ENCODE measurements at regions not wholly inside any gene's neighbourhood (a gene's known extent, or its start where the extent isn't known, plus 50 kb on each side); places are given as distances from the start of the nearest gene placed in this dataset.

DNA sequence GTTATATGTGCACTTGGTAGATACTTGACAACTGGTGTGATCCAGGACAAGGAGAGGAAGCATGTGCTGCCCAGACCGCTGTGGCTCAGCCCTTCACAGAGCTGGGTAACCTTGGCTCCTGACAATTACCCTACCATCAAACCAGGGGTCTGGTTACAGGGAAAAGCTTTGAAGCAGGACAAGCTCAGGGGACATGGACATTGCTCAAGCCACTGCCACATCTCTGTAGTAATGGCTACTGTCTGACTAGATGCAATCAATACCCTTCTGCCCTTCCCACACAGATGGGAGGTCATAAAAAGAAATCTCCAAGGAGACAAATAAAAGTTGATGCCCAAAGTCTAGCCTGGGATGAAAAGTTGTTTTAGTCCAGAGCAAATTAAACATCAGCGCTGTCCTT is 577.4 kb downstream of the MED13L start:
- no peak overlapping the region for H3K27ac Mint-ChIP-seq
- H3K36me3 Mint-ChIP-seq (ENCODE audit: low read depth), result no peaks in the 10 kb centered on the region
- no peak overlapping the region for H3K4me3 Mint-ChIP-seq (ENCODE audit: low read depth)
- H3K27me3 Mint-ChIP-seq (ENCODE audit: low read depth), result no peaks in the 10 kb centered on the region
- no peaks in the 10 kb centered on the region for H3K4me1 Mint-ChIP-seq (ENCODE audit: low read depth)
- no peak for DNase-seq (ENCODE audit: low spot score)
- peaks cover 7% of the 10 kb centered on the region for H3K9me3 Mint-ChIP-seq
- intact Hi-C loops (cut with micrococcal nuclease), result no loop called here

GRCh38 chr12:115698257-115698656 is 579.2 kb downstream of the MED13L start:
- Mint-ChIP-seq H3K4me3 (ENCODE audit: low read depth) (no peak overlapping the region), H3K9me3 (peaks cover 7% of the 10 kb centered on the region), H3K27ac (no peak overlapping the region), H3K27me3 (ENCODE audit: low read depth) (no peaks in the 10 kb centered on the region), H3K36me3 (ENCODE audit: low read depth) (no peaks in the 10 kb centered on the region), H3K4me1 (ENCODE audit: low read depth) (no peaks in the 10 kb centered on the region)
- DNase-seq (ENCODE audit: low spot score), result no peak
- intact Hi-C loops (cut with micrococcal nuclease), result no loop called here

GRCh38 chr12:115697340-115697739 is 580.2 kb downstream of the MED13L start:
- no peaks in the 10 kb centered on the region for H3K4me1 Mint-ChIP-seq (ENCODE audit: low read depth)
- peaks cover 7% of the 10 kb centered on the region for H3K9me3 Mint-ChIP-seq
- intact Hi-C loops (cut with micrococcal nuclease), result no loop called here
- no peaks in the 10 kb centered on the region for H3K36me3 Mint-ChIP-seq (ENCODE audit: low read depth)
- DNase-seq (ENCODE audit: low spot score), result no peak
- H3K27me3 Mint-ChIP-seq (ENCODE audit: low read depth), result no peaks in the 10 kb centered on the region
- H3K4me3 Mint-ChIP-seq (ENCODE audit: low read depth), result no peak overlapping the region
- no peak overlapping the region for H3K27ac Mint-ChIP-seq

GRCh38 chr12:115694564-115694963 is 582.9 kb downstream of the MED13L start:
- H3K36me3 Mint-ChIP-seq (ENCODE audit: low read depth), result no peaks in the 10 kb centered on the region
- H3K27ac Mint-ChIP-seq, result no peak overlapping the region
- H3K4me1 Mint-ChIP-seq (ENCODE audit: low read depth), result no peaks in the 10 kb centered on the region
- no peaks in the 10 kb centered on the region for H3K9me3 Mint-ChIP-seq
- intact Hi-C loops (cut with micrococcal nuclease), result no loop called here
- no peak for DNase-seq (ENCODE audit: low spot score)
- H3K27me3 Mint-ChIP-seq (ENCODE audit: low read depth), result no peaks in the 10 kb centered on the region
- no peak overlapping the region for H3K4me3 Mint-ChIP-seq (ENCODE audit: low read depth)

- H3K4me1 Mint-ChIP-seq (ENCODE audit: low read depth), result no peaks in the 10 kb centered on the region
- H3K9me3 Mint-ChIP-seq, result no peaks in the 10 kb centered on the region
- no peaks in the 10 kb centered on the region for H3K27me3 Mint-ChIP-seq (ENCODE audit: low read depth)
- H3K36me3 Mint-ChIP-seq (ENCODE audit: low read depth), result no peaks in the 10 kb centered on the region
- DNase-seq (ENCODE audit: low spot score), result no peak
- H3K4me3 Mint-ChIP-seq (ENCODE audit: low read depth), result no peak overlapping the region
- intact Hi-C loops (cut with micrococcal nuclease), result no loop called here
- H3K27ac Mint-ChIP-seq, result no peak overlapping the region
These were observed 583.5 kb downstream of the MED13L start for GRCh38 chr12:115693970-115694369.

DNA sequence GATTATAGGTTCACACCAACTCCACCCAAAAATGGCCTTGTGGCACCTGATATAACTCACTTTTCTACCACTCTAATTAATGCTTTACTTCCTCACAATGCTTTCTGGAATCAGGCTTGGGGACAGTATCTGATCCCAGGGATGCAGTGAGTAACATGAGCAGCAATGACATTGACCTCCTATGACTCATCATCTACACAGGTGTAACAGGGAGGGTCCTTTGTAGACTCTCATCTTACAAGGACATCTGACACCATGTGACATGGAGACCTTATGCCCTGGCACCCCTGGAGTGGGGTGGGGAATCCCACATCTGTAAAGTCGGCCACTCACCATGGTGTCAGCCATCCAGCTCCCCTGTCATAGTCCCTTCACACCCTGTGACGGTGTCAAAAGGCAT is 586.4 kb downstream of the MED13L start:
- H3K4me3 Mint-ChIP-seq (ENCODE audit: low read depth), result no peak overlapping the region
- no peaks in the 10 kb centered on the region for H3K36me3 Mint-ChIP-seq (ENCODE audit: low read depth)
- intact Hi-C loops (cut with micrococcal nuclease), result no loop called here
- H3K27ac Mint-ChIP-seq, result no peak overlapping the region
- H3K9me3 Mint-ChIP-seq, result no peaks in the 10 kb centered on the region
- no peaks in the 10 kb centered on the region for H3K27me3 Mint-ChIP-seq (ENCODE audit: low read depth)
- no peaks in the 10 kb centered on the region for H3K4me1 Mint-ChIP-seq (ENCODE audit: low read depth)
- no peak for DNase-seq (ENCODE audit: low spot score)

GRCh38 chr12:115687094-115687493 is 590.4 kb downstream of the MED13L start:
- Mint-ChIP-seq H3K4me3 (ENCODE audit: low read depth) (no peak overlapping the region), H3K4me1 (ENCODE audit: low read depth) (no peaks in the 10 kb centered on the region), H3K9me3 (no peaks in the 10 kb centered on the region), H3K27ac (no peak overlapping the region), H3K27me3 (ENCODE audit: low read depth) (no peaks in the 10 kb centered on the region), H3K36me3 (ENCODE audit: low read depth) (no peaks in the 10 kb centered on the region)
- intact Hi-C loops (cut with micrococcal nuclease), result no loop called here
- DNase-seq (ENCODE audit: low spot score), result no peak

DNA sequence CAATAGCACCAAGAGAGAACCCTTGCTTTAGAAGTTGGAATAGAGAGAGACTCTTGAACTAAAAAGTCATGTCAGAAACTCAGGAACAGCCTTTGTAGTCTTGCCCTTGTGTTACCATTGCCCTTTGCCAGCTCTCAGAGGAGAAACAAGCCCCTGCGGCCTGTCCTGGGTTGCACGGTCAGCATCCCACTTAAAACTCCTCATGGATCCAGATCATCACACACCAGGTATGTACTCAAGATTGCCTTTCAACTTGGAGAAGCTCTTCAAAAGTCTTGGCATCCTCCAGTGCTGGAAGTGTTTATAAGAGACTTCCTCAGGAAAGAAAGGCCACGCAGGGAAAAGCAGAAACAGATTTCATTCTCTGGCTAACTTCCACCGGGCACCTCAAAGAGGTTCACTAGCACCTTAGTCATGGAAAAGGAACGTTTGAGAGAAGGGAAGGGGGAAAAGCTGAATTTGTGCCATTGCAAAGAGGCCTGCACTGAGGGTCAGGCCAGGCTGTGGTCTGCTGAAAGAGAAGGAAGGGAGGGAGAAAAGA is 594.2 kb downstream of the MED13L start:
- Mint-ChIP-seq H3K4me1 (ENCODE audit: low read depth) (no peaks in the 10 kb centered on the region), H3K4me3 (ENCODE audit: low read depth) (no peak overlapping the region), H3K27ac (no peak overlapping the region), H3K9me3 (no peaks in the 10 kb centered on the region), H3K27me3 (ENCODE audit: low read depth) (no peaks in the 10 kb centered on the region), H3K36me3 (ENCODE audit: low read depth) (no peaks in the 10 kb centered on the region)
- DNase-seq (ENCODE audit: low spot score), result no peak
- intact Hi-C loops (cut with micrococcal nuclease), result no loop called here

DNA sequence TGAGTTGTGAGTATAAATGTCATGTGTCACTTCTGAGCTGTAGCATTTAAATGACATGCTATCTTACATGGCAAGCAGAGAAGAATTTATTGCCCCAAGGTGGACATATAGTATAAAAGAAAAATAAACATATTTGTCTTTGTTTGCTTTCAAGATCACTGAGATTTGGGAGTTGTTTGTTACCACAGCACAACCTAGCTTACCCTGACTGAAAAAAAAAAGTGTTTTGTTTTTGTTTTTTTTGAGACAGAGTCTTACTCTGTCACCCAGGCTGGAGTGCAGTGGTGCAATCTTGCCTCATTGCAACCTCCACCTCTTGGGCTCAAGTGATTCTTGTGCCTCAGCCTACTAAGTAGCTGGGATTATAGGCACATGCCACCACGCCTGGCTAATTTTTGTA is 596.5 kb downstream of the MED13L start:
- Mint-ChIP-seq H3K4me3 (ENCODE audit: low read depth) (no peak overlapping the region), H3K27ac (no peak overlapping the region), H3K27me3 (ENCODE audit: low read depth) (no peaks in the 10 kb centered on the region), H3K9me3 (no peaks in the 10 kb centered on the region), H3K4me1 (ENCODE audit: low read depth) (no peaks in the 10 kb centered on the region), H3K36me3 (ENCODE audit: low read depth) (no peaks in the 10 kb centered on the region)
- DNase-seq (ENCODE audit: low spot score), result no peak
- intact Hi-C loops (cut with micrococcal nuclease), result no loop called here

- no peak for DNase-seq (ENCODE audit: low spot score)
- no peaks in the 10 kb centered on the region for H3K36me3 Mint-ChIP-seq (ENCODE audit: low read depth)
- no peaks in the 10 kb centered on the region for H3K9me3 Mint-ChIP-seq
- H3K4me1 Mint-ChIP-seq (ENCODE audit: low read depth), result no peaks in the 10 kb centered on the region
- no peaks in the 10 kb centered on the region for H3K27me3 Mint-ChIP-seq (ENCODE audit: low read depth)
- intact Hi-C loops (cut with micrococcal nuclease), result no loop called here
- H3K27ac Mint-ChIP-seq, result no peak overlapping the region
- H3K4me3 Mint-ChIP-seq (ENCODE audit: low read depth), result no peak overlapping the region
These were observed 604.9 kb downstream of the MED13L start for GRCh38 chr12:115672506-115673080.

DNA sequence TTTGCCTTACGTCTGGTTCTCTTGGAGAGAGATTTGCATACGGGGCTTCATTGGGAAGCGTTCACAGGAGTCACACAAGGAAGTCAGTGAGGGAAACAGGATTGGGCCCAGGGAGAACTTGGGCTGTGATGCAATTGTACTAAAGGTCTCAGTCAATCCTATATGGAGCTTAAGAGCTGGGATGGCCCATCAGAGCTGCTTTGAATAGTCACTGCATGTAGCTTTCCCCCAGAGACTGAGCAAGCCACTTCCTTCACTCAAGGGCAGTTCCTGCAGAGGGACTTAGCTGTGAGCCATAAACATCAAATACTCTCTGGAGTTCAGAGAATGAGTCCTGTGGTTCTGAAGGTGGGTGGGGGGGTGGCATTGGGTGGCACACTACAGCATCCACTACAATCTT is 605.4 kb downstream of the MED13L start:
- no peaks in the 10 kb centered on the region for H3K36me3 Mint-ChIP-seq (ENCODE audit: low read depth)
- intact Hi-C loops (cut with micrococcal nuclease), result no loop called here
- no peak for DNase-seq (ENCODE audit: low spot score)
- H3K27ac Mint-ChIP-seq, result no peak overlapping the region
- H3K27me3 Mint-ChIP-seq (ENCODE audit: low read depth), result no peaks in the 10 kb centered on the region
- H3K4me3 Mint-ChIP-seq (ENCODE audit: low read depth), result no peak overlapping the region
- H3K9me3 Mint-ChIP-seq, result no peaks in the 10 kb centered on the region
- no peaks in the 10 kb centered on the region for H3K4me1 Mint-ChIP-seq (ENCODE audit: low read depth)

DNA sequence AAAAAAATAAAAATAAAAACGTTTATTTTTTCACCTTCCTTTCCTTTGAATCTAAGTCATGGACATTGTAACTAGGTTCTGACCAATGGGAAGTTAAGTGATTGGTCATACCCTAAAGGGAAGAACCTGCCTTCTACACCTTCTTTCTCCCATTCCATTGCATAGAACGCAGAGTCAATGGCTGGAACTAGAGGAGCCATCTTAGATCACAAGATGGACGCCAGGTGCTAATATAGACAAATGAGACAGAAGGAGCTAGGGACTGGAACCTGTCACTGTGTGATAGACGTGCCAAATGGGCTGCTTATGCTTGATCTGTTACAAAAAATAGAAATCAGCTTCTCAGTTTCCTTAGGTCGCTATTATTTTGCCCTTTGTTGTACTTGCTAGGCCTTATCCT is 606.6 kb downstream of the MED13L start:
- Mint-ChIP-seq H3K4me1 (ENCODE audit: low read depth) (no peaks in the 10 kb centered on the region), H3K27me3 (ENCODE audit: low read depth) (no peaks in the 10 kb centered on the region), H3K27ac (no peak overlapping the region), H3K36me3 (ENCODE audit: low read depth) (no peaks in the 10 kb centered on the region), H3K4me3 (ENCODE audit: low read depth) (no peak overlapping the region), H3K9me3 (no peaks in the 10 kb centered on the region)
- DNase-seq (ENCODE audit: low spot score), result no peak
- intact Hi-C loops (cut with micrococcal nuclease), result no loop called here

DNA sequence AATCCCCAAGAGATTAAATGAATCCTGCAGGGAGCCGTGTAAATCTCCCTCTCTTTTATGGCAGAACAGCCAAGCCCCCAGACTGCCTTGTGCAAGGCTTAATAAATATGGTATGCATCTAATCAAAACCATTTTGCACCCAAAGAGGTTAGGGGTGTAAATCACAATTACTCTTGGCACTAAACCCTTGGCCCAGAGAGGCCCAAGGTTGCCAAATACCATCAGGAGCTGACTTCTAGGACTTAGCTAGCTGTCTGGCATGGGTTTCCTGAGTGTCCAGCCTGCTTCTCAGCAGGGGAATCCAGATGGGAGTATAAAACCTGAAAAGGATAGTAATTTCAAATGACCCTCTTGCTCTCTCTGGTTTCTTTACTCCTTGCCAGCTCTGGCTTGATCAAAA is 610.4 kb downstream of the MED13L start:
- DNase-seq (ENCODE audit: low spot score), result no peak
- no peaks in the 10 kb centered on the region for H3K27me3 Mint-ChIP-seq (ENCODE audit: low read depth)
- H3K9me3 Mint-ChIP-seq, result no peaks in the 10 kb centered on the region

GRCh38 chr12:115666168-115666567 is 611.3 kb downstream of the MED13L start:
- intact Hi-C loops (cut with micrococcal nuclease), result no loop called here
- Mint-ChIP-seq H3K36me3 (ENCODE audit: low read depth) (no peaks in the 10 kb centered on the region), H3K4me1 (ENCODE audit: low read depth) (no peaks in the 10 kb centered on the region), H3K27me3 (ENCODE audit: low read depth) (no peaks in the 10 kb centered on the region), H3K4me3 (ENCODE audit: low read depth) (no peak overlapping the region), H3K9me3 (no peaks in the 10 kb centered on the region), H3K27ac (no peak overlapping the region)
- no peak for DNase-seq (ENCODE audit: low spot score)

More for the DNA sequence above, 610.4 kb downstream of the MED13L start:
- Mint-ChIP-seq H3K36me3 (ENCODE audit: low read depth) (no peaks in the 10 kb centered on the region), H3K4me3 (ENCODE audit: low read depth) (no peak overlapping the region), H3K27ac (no peak overlapping the region), H3K4me1 (ENCODE audit: low read depth) (no peaks in the 10 kb centered on the region)
- intact Hi-C loops (cut with micrococcal nuclease), result no loop called here

Data from activated T-helper 2 cell treated with anti-CD3 and anti-CD28 coated beads, Interferon-gamma antibody, Interleukin-2, Interleukin-4, amounts not matched to agents 10 μg/mL and 5 μg/mL and 100 μg/mL, durations not matched to agents 14 hours and 24 hours and 36 hours (primary cell).